ENCODE measurements at regions not wholly inside any gene's neighbourhood (a gene's known extent, or its start where the extent isn't known, plus 50 kb on each side); places are given as distances from the start of the nearest gene placed in this dataset.

- TF ChIP-seq TEAD4 (IDR thresholded peaks at IDR 0.05; ENCODE audit: borderline replicate concordance, insufficient read depth) (no peak), CTCF (IDR thresholded peaks at IDR 0.05) (no peak)
Measured at GRCh38 chr14:56358851-56359614, 220.6 kb upstream of the TMEM260 start.

Measured in SK-N-SH (cell line).